CD14-positive monocyte (primary cell): ENCODE measurements at regions not wholly inside any gene's neighbourhood (a gene's known extent, or its start where the extent isn't known, plus 50 kb on each side); places are given as distances from the start of the nearest gene placed in this dataset.

Source experiments
- DNase-seq, 3 donors: peaks; one replicate each; pipeline ENCODE4 v3.0.0-alpha.2; 2011 to 2022
- H2AFZ ChIP-seq: 2 replicates; pipeline ENCODE4 v1.6.0; 2012; ENCODE audit warnings: mild to moderate bottlenecking, low read depth, low read length, inconsistent platforms; ENCODE audit not compliant: insufficient read depth, poor library complexity, severe bottlenecking
- H3K27ac ChIP-seq, 2 donors: 1 replicate in 1 of 2; 2 replicates in 1 of 2; pipeline ENCODE4 v1.5.1; 2012 to 2013; ENCODE audit warnings: low read length in 2 of 2, control low read depth in 1 of 2, inconsistent platforms in 1 of 2, low read depth in 1 of 2, mild to moderate bottlenecking in 1 of 2
- H3K27me3 ChIP-seq, 2 donors: one replicate each; pipeline versions ENCODE4 v1.6.0 to v1.6.1; 2011 to 2013; ENCODE audit warnings: low read length in 2 of 2; ENCODE audit not compliant: control insufficient read depth in 2 of 2, insufficient read depth in 2 of 2
- H3K36me3 ChIP-seq, 2 donors: replicated peaks in 1 of 2; 1 replicate in 1 of 2; 2 replicates in 1 of 2; pipeline versions ENCODE4 v1.5.1 to v1.6.1; 2012 to 2013; ENCODE audit warnings: low read length in 2 of 2, control low read depth in 1 of 2, inconsistent platforms in 1 of 2, mild to moderate bottlenecking in 1 of 2; ENCODE audit not compliant: insufficient read depth in 2 of 2, control insufficient read depth in 1 of 2
- H3K4me1 ChIP-seq, 2 donors: 1 replicate in 1 of 2; 2 replicates in 1 of 2; pipeline versions ENCODE4 v1.5.1 to v1.6.1; 2012 to 2013; ENCODE audit warnings: low read length in 2 of 2, control low read depth in 1 of 2, inconsistent platforms in 1 of 2, mild to moderate bottlenecking in 1 of 2, moderate library complexity in 1 of 2; ENCODE audit not compliant: insufficient read depth in 2 of 2, control insufficient read depth in 1 of 2
- H3K4me2 ChIP-seq: replicated peaks from 2 replicates; pipeline ENCODE3; 2012; ENCODE audit warnings: low read length, moderate library complexity, mild to moderate bottlenecking; ENCODE audit not compliant: poor library complexity, severe bottlenecking; ENCODE audit errors: extremely low read depth
- H3K4me3 ChIP-seq, 3 experiments: fragments of 200-600 bp in 1 of 3; sonication (generic) in 1 of 3; replicated peaks in 1 of 3; 1 replicate in 2 of 3; 2 replicates in 1 of 3; pipeline ENCODE4 v1.5.1; 2011 to 2013; ENCODE audit warnings: low read length in 3 of 3, mild to moderate bottlenecking in 3 of 3, control low read depth in 2 of 3, low read depth in 2 of 3, inconsistent platforms in 1 of 3, moderate library complexity in 1 of 3
- H3K79me2 ChIP-seq: 2 replicates; pipeline ENCODE4 v1.6.0; 2012; ENCODE audit warnings: mild to moderate bottlenecking, control low read depth, inconsistent platforms, low read length, moderate library complexity; ENCODE audit not compliant: insufficient read depth
- H3K9ac ChIP-seq: 2 replicates; pipeline ENCODE4 v1.6.0; 2017; ENCODE audit warnings: low read length, mild to moderate bottlenecking; ENCODE audit not compliant: insufficient read depth, poor library complexity, severe bottlenecking
- H3K9me3 ChIP-seq, 2 donors: replicated peaks in 1 of 2; 1 replicate in 1 of 2; 2 replicates in 1 of 2; pipeline versions ENCODE4 v1.5.1 to v1.6.1; 2012 to 2013; ENCODE audit warnings: low read length in 2 of 2, control low read depth in 1 of 2; ENCODE audit not compliant: control insufficient read depth in 1 of 2, insufficient read depth in 1 of 2
- H4K20me1 ChIP-seq: 2 replicates; pipeline ENCODE4 v1.6.0; 2012; ENCODE audit warnings: mild to moderate bottlenecking, low read length, control low read depth, moderate library complexity; ENCODE audit not compliant: insufficient read depth
- H3K27ac Mint-ChIP-seq, 7 donors: one replicate each; pipeline ENCODE4 v1.8.0; 2020; ENCODE audit warnings: mild to moderate bottlenecking in 7 of 7, mixed read lengths in 7 of 7, moderate library complexity in 6 of 7, inconsistent platforms in 2 of 7
- H3K27me3 Mint-ChIP-seq, 3 donors: one replicate each; pipeline ENCODE4 v1.8.0; 2021 to 2022; ENCODE audit warnings: low read depth in 3 of 3, mild to moderate bottlenecking in 3 of 3, mixed read lengths in 3 of 3, moderate library complexity in 3 of 3, inconsistent platforms in 1 of 3
- H3K36me3 Mint-ChIP-seq, 2 donors: one replicate each; pipeline ENCODE4 v1.8.0; 2020; ENCODE audit warnings: mixed read lengths in 2 of 2, inconsistent platforms in 1 of 2, mild to moderate bottlenecking in 1 of 2
- H3K4me1 Mint-ChIP-seq: one replicate; pipeline ENCODE4 v1.8.0; 2020; ENCODE audit warnings: mild to moderate bottlenecking, mixed read lengths
- H3K4me3 Mint-ChIP-seq, 2 donors: one replicate each; pipeline ENCODE4 v1.8.0; 2020; ENCODE audit warnings: mild to moderate bottlenecking in 2 of 2, mixed read lengths in 2 of 2, moderate library complexity in 1 of 2
- H3K9me3 Mint-ChIP-seq, 7 donors: one replicate each; pipeline ENCODE4 v1.8.0; 2020 to 2022; ENCODE audit warnings: mixed read lengths in 7 of 7, mild to moderate bottlenecking in 6 of 7, moderate library complexity in 6 of 7, inconsistent platforms in 2 of 7
- WGBS: methylation state at CpG from one replicate; pipeline ENCODE4 v1.1.5; 2013; ENCODE audit warnings: missing lambda C conversion rate; ENCODE audit not compliant: insufficient coverage; 5-methylcytosine and 5-hydroxymethylcytosine counted together
- intact Hi-C, 2 donors: fragments of 100-400 bp; cut with micrococcal nuclease; formaldehyde crosslinking; loops; one replicate each; pipeline versions ENCODE4 v1.15.0 to v1.15.1; 2023
- TF ChIP-seq, protein P1 (sequence below): fragments of 200-600 bp; IDR thresholded peaks from one replicate; pipeline ENCODE4 v1.8.0; 2022; ENCODE audit warnings: antibody characterized with exemption, mild to moderate bottlenecking

DNA sequence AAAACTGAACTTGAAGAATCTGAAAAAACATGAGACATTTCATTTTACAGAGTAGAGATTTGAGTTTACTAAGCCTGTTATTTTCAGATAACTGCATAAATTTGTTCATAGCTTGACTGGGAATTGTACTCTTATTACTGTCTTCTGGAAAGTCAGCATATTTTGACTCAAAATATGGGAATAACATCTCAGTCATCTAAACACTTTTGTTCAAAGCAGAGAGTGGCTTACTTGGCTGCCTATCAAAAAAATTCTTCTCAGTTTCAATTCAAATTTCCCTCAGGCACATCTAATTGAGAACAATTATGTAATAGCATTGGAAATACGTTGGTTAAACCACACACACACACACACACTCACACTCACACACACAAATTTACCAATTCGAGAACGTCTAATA is 384.6 kb downstream of the ARL4A start:
- WGBS: no CpG with 5 or more reads among the region's 3 CpGs
- Histone ChIP-seq H3K4me3 (no peak overlapping the region), H4K20me1 (no peaks in the 10 kb centered on the region), H3K4me2 (no peak overlapping the region), H3K4me1 (no peaks in the 10 kb centered on the region), H2AFZ (no peak overlapping the region), H3K36me3 (no peaks in the 10 kb centered on the region), H3K27me3 (no peaks in the 10 kb centered on the region), H3K9ac (no peak overlapping the region), H3K27ac (no peak overlapping the region), H3K79me2 (no peaks in the 10 kb centered on the region), H3K9me3 (no peaks in the 10 kb centered on the region)
- no peaks in the 10 kb centered on the region for H3K4me1 Mint-ChIP-seq
- TF ChIP-seq, protein P1, sequence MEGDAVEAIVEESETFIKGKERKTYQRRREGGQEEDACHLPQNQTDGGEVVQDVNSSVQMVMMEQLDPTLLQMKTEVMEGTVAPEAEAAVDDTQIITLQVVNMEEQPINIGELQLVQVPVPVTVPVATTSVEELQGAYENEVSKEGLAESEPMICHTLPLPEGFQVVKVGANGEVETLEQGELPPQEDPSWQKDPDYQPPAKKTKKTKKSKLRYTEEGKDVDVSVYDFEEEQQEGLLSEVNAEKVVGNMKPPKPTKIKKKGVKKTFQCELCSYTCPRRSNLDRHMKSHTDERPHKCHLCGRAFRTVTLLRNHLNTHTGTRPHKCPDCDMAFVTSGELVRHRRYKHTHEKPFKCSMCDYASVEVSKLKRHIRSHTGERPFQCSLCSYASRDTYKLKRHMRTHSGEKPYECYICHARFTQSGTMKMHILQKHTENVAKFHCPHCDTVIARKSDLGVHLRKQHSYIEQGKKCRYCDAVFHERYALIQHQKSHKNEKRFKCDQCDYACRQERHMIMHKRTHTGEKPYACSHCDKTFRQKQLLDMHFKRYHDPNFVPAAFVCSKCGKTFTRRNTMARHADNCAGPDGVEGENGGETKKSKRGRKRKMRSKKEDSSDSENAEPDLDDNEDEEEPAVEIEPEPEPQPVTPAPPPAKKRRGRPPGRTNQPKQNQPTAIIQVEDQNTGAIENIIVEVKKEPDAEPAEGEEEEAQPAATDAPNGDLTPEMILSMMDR: no peak
- peaks cover 0 to under 1% (median 0%) of the 10 kb centered on the region in 3 donors for H3K27me3 Mint-ChIP-seq
- H3K27ac Mint-ChIP-seq: no peak overlapping the region
- H3K36me3 Mint-ChIP-seq: no peaks in the 10 kb centered on the region
- no peak overlapping the region for H3K4me3 Mint-ChIP-seq
- intact Hi-C loops: no loop called here
- H3K9me3 Mint-ChIP-seq: peaks cover 0 to 2% (median 0%) of the 10 kb centered on the region in 7 donors
- DNase-seq: no peak

DNA sequence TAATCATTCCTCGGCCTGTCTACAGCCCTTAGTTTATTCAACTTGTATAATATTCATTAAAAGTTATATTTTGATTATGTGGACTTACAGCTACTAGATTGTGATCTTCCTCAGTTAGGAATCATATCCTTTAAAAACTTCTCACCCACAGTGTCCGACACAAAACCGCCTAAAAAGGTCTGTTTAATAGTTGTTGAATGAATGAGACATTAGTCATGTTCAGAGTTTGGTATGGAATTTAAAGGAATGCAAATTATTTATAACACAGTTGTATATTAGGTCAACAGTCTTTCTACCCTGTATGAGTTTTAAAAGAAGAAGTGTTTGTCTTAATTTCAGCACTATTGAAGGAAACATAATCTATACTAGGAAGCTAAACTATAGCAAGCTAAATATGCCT is 390.0 kb downstream of the ARL4A start:
- Histone ChIP-seq H2AFZ (no peak overlapping the region), H3K4me1 (no peaks in the 10 kb centered on the region), H3K9ac (no peak overlapping the region), H3K4me3 (no peak overlapping the region), H3K79me2 (no peaks in the 10 kb centered on the region), H3K36me3 (no peaks in the 10 kb centered on the region), H3K27me3 (no peaks in the 10 kb centered on the region), H4K20me1 (no peaks in the 10 kb centered on the region), H3K27ac (no peak overlapping the region), H3K4me2 (no peak overlapping the region), H3K9me3 (no peaks in the 10 kb centered on the region)
- H3K4me3 Mint-ChIP-seq: no peak overlapping the region
- H3K27ac Mint-ChIP-seq: no peak overlapping the region
- H3K27me3 Mint-ChIP-seq: no peaks in the 10 kb centered on the region
- H3K9me3 Mint-ChIP-seq: peaks cover 0 to 4% (median 2%) of the 10 kb centered on the region in 7 donors
- TF ChIP-seq, protein P1: no peak
- WGBS: no CpG with 5 or more reads among the region's 3 CpGs
- DNase-seq: no peak
- H3K36me3 Mint-ChIP-seq: no peaks in the 10 kb centered on the region
- intact Hi-C loops: no loop called here
- no peaks in the 10 kb centered on the region for H3K4me1 Mint-ChIP-seq
